HepG2 (cell line): ENCODE measurements at regions not wholly inside any gene's neighbourhood (a gene's known extent, or its start where the extent isn't known, plus 50 kb on each side); places are given as distances from the start of the nearest gene placed in this dataset.

Experiments used
- HNF4A ChIP-seq: sonication (generic); formaldehyde crosslinking; IDR thresholded peaks from 2 replicates; pipeline ENCODE4 v1.4.0; 2020; ENCODE audit warnings: missing genetic modification reagents
- SALL2 ChIP-seq: sonication (generic); formaldehyde crosslinking; IDR thresholded peaks from 2 replicates; pipeline ENCODE4 v1.8.1; 2023; ENCODE audit warnings: mild to moderate bottlenecking, missing genetic modification reagents, inconsistent platforms
- SNAPC4 ChIP-seq: sonication (generic); formaldehyde crosslinking; IDR thresholded peaks from 2 replicates; pipeline ENCODE4 v1.4.0; 2020; ENCODE audit warnings: mild to moderate bottlenecking, missing genetic modification reagents
- ZNF558 ChIP-seq: sonication (generic); formaldehyde crosslinking; IDR thresholded peaks from 2 replicates; pipeline ENCODE4 v1.9.0; 2022; ENCODE audit warnings: mild to moderate bottlenecking, missing genetic modification reagents, borderline replicate concordance

GRCh38 chr6:81054036-81054435, 698.4 kb downstream of the TENT5A start:
- TF ChIP-seq HNF4A (no peak), ZNF558 (CRISPR knock-in tag) (no peak), SALL2 (CRISPR knock-in tag) (no peak), SNAPC4 (CRISPR knock-in tag) (no peak)
